ENCODE measurements at regions not wholly inside any gene's neighbourhood (a gene's known extent, or its start where the extent isn't known, plus 50 kb on each side); places are given as distances from the start of the nearest gene placed in this dataset.

- Histone ChIP-seq H3K9me3 (ENCODE audit: control extremely low read depth in 1 of 3, control insufficient read depth in 2 of 3, insufficient read depth in 1 of 3, low read length in 2 of 3) (no peaks in the 10 kb centered on the region), H3K4me3 (ENCODE audit: control extremely low read depth in 1 of 5, extremely low read depth in 1 of 5, insufficient read depth in 1 of 5, low read depth in 2 of 5, low read length in 4 of 5) (no peak overlapping the region), H2AFZ (ENCODE audit: insufficient read depth, low read depth, low read length, poor library complexity, severe bottlenecking) (no peak overlapping the region), H3K27ac (ENCODE audit: low read length in 2 of 2) (no peak overlapping the region), H3K79me2 (ENCODE audit: control insufficient read depth, insufficient read depth, low read length) (no peaks in the 10 kb centered on the region), H3K27me3 (replicated peaks in 1 of 4; ENCODE audit: control extremely low read depth in 1 of 4, control insufficient read depth in 3 of 4, insufficient read depth in 4 of 4, low read length in 3 of 4) (no peaks in the 10 kb centered on the region), H3K4me1 (ENCODE audit: control insufficient read depth in 2 of 2, insufficient read depth in 2 of 2, low read length in 2 of 2) (no peaks in the 10 kb centered on the region), H3K9ac (ENCODE audit: low read length) (no peak overlapping the region), H3K4me2 (replicated peaks; ENCODE audit: low read depth, low read length, poor library complexity, severe bottlenecking) (no peak overlapping the region), H4K20me1 (ENCODE audit: control insufficient read depth, insufficient read depth, low read length, poor library complexity, severe bottlenecking) (no peaks in the 10 kb centered on the region), H3K36me3 (replicated peaks in 1 of 2; ENCODE audit: control extremely low read depth in 1 of 2, control insufficient read depth in 1 of 2, extremely low read depth in 1 of 2, insufficient read depth in 2 of 2, low read length in 1 of 2) (no peaks in the 10 kb centered on the region)
- Mint-ChIP-seq H3K27ac (no peak overlapping the region), H3K4me1 (no peaks in the 10 kb centered on the region), H3K4me3 (no peak overlapping the region), H3K27me3 (no peaks in the 10 kb centered on the region), H3K9me3 (ENCODE audit: insufficient read depth) (no peaks in the 10 kb centered on the region)
- WGBS (ENCODE audit: insufficient coverage) = no CpG with 5 or more reads among the region's 1 CpG
- ATAC-seq (ENCODE audit: low read depth) (no peak), DNase-seq (no peak)
- POLR2A ChIA-PET = no interaction called here
- TF ChIP-seq CTCF (IDR thresholded peaks at IDR 0.05) = no peak
- TF ChIP-seq EZH2 (IDR thresholded peaks at IDR 0.05; ENCODE audit: borderline replicate concordance, insufficient read depth, low read depth, low read length, poor library complexity, severe bottlenecking) = no peak
- intact Hi-C loops (cut with micrococcal nuclease) = no loop called here
- CTCF ChIA-PET = no interaction called here
These were observed 562.0 kb upstream of the AADAT start for GRCh38 chr4:170651786-170652185.

DNA sequence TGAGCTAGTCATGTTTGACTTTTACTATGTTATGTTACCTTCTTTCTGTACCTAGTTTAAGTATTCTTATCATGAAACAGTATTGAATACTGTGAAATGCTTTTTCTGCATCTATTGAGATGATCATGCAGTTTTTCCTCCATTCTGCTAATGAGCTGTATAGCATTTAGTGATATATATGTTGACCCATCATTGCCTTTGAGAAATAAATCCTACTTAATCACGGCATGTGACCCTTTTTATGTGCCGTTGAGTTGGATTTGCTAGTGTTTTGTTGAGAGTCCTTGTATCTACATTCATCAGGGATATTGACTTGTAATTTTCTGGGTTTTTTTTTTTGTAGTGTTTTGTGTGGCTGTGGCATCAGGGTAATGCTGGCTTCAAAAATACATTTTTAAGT is 537.7 kb upstream of the AADAT start:
- ChIA-PET POLR2A (no interaction called here), CTCF (no interaction called here)
- ATAC-seq (ENCODE audit: low read depth) (no peak), DNase-seq (no peak)
- Mint-ChIP-seq H3K4me1 (no peaks in the 10 kb centered on the region), H3K27me3 (no peaks in the 10 kb centered on the region), H3K27ac (no peak overlapping the region), H3K9me3 (ENCODE audit: insufficient read depth) (peaks cover 3% of the 10 kb centered on the region), H3K4me3 (no peak overlapping the region)
- Histone ChIP-seq H3K27ac (ENCODE audit: low read length in 2 of 2) (no peak overlapping the region), H4K20me1 (ENCODE audit: control insufficient read depth, insufficient read depth, low read length, poor library complexity, severe bottlenecking) (no peaks in the 10 kb centered on the region), H3K36me3 (replicated peaks in 1 of 2; ENCODE audit: control extremely low read depth in 1 of 2, control insufficient read depth in 1 of 2, extremely low read depth in 1 of 2, insufficient read depth in 2 of 2, low read length in 1 of 2) (no peaks in the 10 kb centered on the region), H3K27me3 (replicated peaks in 1 of 4; ENCODE audit: control extremely low read depth in 1 of 4, control insufficient read depth in 3 of 4, insufficient read depth in 4 of 4, low read length in 3 of 4) (no peaks in the 10 kb centered on the region), H2AFZ (ENCODE audit: insufficient read depth, low read depth, low read length, poor library complexity, severe bottlenecking) (no peak overlapping the region), H3K9ac (ENCODE audit: low read length) (no peak overlapping the region), H3K79me2 (ENCODE audit: control insufficient read depth, insufficient read depth, low read length) (no peaks in the 10 kb centered on the region), H3K4me1 (ENCODE audit: control insufficient read depth in 2 of 2, insufficient read depth in 2 of 2, low read length in 2 of 2) (no peaks in the 10 kb centered on the region), H3K9me3 (ENCODE audit: control extremely low read depth in 1 of 3, control insufficient read depth in 2 of 3, insufficient read depth in 1 of 3, low read length in 2 of 3) (peaks cover 4 to 15% (median 10%) of the 10 kb centered on the region in 3 donors), H3K4me3 (ENCODE audit: control extremely low read depth in 1 of 5, extremely low read depth in 1 of 5, insufficient read depth in 1 of 5, low read depth in 2 of 5, low read length in 4 of 5) (no peak overlapping the region), H3K4me2 (replicated peaks; ENCODE audit: low read depth, low read length, poor library complexity, severe bottlenecking) (no peak overlapping the region)
- TF ChIP-seq EZH2 (IDR thresholded peaks at IDR 0.05; ENCODE audit: borderline replicate concordance, insufficient read depth, low read depth, low read length, poor library complexity, severe bottlenecking) (no peak), CTCF (IDR thresholded peaks at IDR 0.05) (no peak)
- intact Hi-C loops (cut with micrococcal nuclease) = no loop called here
- WGBS (ENCODE audit: insufficient coverage) = 100% methylated on average over 2 of the region's 2 CpGs
